Skeletal muscle satellite cell (primary cell): ENCODE measurements at regions not wholly inside any gene's neighbourhood (a gene's known extent, or its start where the extent isn't known, plus 50 kb on each side); places are given as distances from the start of the nearest gene placed in this dataset.
A peak's percentile ranks its signal among the peaks of the same experiment; 100 is the strongest.
"Not testable (repeated sequence)": the region's sequence is repeated elsewhere in the genome, so short reads cannot be mapped to it uniquely, and the experiment has no call there.

Source experiments
- H3K27me3 ChIP-seq: 2 replicates; pipeline ENCODE4 v1.7.0; 2013; ENCODE audit warnings: low read length; ENCODE audit not compliant: control insufficient read depth, insufficient read depth
- H3K36me3 ChIP-seq: 2 replicates; pipeline ENCODE4 v1.7.0; 2013; ENCODE audit warnings: mild to moderate bottlenecking, control low read depth, low read length; ENCODE audit not compliant: insufficient read depth
- H3K4me1 ChIP-seq: 2 replicates; pipeline ENCODE4 v1.7.0; 2013; ENCODE audit warnings: low read length; ENCODE audit not compliant: control insufficient read depth, insufficient read depth
- H3K4me2 ChIP-seq: 2 replicates; pipeline ENCODE4 v1.7.0; 2013; ENCODE audit warnings: mild to moderate bottlenecking, low read length
- H3K4me3 ChIP-seq: 2 replicates; pipeline ENCODE4 v1.7.0; 2013; ENCODE audit warnings: low read length
- H3K9ac ChIP-seq: 2 replicates; pipeline ENCODE4 v1.7.0; 2013; ENCODE audit warnings: mild to moderate bottlenecking, low read depth, low read length, moderate library complexity
- H3K9me3 ChIP-seq: replicated peaks from 2 replicates; pipeline ENCODE4 v1.7.0; 2013; ENCODE audit warnings: mild to moderate bottlenecking, control low read depth, low read length

- no peak overlapping the region for H3K4me2 ChIP-seq
- H3K9me3 ChIP-seq, result no peaks in the 10 kb centered on the region
- no peak overlapping the region for H3K4me3 ChIP-seq
- no peaks in the 10 kb centered on the region for H3K36me3 ChIP-seq
- no peaks in the 10 kb centered on the region for H3K27me3 ChIP-seq
- H3K4me1 ChIP-seq, result no peaks in the 10 kb centered on the region
- H3K9ac ChIP-seq, result no peak overlapping the region
These were observed 151.0 kb upstream of the KRAS start for GRCh38 chr12:25401547-25402345.

- Histone ChIP-seq H3K36me3 (no peaks in the 10 kb centered on the region), H3K9me3 (no peaks in the 10 kb centered on the region), H3K4me2 (no peak overlapping the region), H3K9ac (no peak overlapping the region), H3K4me3 (no peak overlapping the region), H3K4me1 (no peaks in the 10 kb centered on the region), H3K27me3 (no peaks in the 10 kb centered on the region)
These were observed 146.3 kb upstream of the KRAS start for GRCh38 chr12:25397001-25397400.

DNA sequence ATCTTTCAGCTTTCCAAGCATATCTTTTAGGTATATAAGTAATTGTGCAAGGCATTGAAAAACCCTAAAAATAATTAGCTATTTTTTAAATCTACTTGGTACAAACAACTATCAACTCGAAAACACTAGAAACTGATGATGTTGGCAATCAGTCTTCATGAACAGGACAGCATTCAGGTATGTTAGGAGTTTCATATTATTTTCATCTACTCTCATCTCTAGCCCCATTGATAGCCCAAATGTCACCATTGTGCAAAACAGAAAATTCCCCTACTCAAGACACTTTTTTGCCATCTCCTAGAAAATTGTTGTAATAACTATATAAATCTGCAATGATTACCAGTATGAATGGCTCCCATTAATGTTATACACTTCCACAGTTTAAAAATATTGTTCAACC is 144.5 kb upstream of the KRAS start:
- Histone ChIP-seq H3K9ac (no peak overlapping the region), H3K4me2 (no peak overlapping the region), H3K36me3 (no peaks in the 10 kb centered on the region), H3K27me3 (no peaks in the 10 kb centered on the region), H3K9me3 (no peaks in the 10 kb centered on the region), H3K4me1 (no peaks in the 10 kb centered on the region), H3K4me3 (no peak overlapping the region)

DNA sequence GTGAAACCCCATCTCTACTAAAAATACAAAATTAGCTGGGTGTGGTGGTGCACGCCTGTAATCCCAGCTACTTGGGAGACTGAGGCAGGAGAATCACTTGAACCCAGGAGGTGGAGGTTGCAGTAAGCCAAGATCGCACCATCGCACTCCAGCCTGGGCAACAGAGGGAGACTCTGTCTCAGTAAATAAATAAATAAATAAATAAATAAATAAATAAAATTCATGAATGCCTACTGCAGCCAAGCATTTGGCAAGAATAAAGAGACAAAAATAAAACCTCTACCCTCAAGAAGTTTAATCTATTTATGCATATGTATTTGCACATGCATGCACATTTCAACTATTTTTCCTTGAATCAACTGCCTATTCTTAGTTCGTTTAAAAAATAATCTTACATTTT is 144.0 kb upstream of the KRAS start:
- H3K36me3 ChIP-seq, H3K27me3 ChIP-seq, H3K9ac ChIP-seq, H3K4me3 ChIP-seq, H3K4me1 ChIP-seq, H3K4me2 ChIP-seq, H3K9me3 ChIP-seq: not testable (repeated sequence)

DNA sequence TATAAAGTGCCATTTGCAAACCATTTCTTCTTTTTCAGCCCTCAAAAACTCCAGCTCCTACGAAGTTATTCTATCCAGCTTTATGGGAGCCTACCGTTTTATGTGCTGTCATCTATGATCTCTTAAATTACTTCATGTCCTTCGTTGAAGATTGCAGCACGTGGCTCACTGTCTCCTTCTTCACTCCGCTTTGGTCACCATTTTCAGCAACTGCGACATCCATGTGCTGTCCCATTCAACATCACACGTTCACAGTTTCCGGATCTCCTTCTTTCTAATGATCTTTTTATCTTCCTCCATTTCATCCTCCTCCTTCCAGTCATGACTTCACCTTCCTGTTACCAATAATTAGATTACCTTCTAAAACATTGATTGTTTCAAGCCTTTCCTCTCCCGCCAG is 143.3 kb upstream of the KRAS start:
- Histone ChIP-seq H3K36me3 (no peaks in the 10 kb centered on the region), H3K4me3 (no peak overlapping the region), H3K4me2 (no peak overlapping the region), H3K4me1 (no peaks in the 10 kb centered on the region), H3K9ac (no peak overlapping the region), H3K9me3 (no peaks in the 10 kb centered on the region), H3K27me3 (no peaks in the 10 kb centered on the region)

DNA sequence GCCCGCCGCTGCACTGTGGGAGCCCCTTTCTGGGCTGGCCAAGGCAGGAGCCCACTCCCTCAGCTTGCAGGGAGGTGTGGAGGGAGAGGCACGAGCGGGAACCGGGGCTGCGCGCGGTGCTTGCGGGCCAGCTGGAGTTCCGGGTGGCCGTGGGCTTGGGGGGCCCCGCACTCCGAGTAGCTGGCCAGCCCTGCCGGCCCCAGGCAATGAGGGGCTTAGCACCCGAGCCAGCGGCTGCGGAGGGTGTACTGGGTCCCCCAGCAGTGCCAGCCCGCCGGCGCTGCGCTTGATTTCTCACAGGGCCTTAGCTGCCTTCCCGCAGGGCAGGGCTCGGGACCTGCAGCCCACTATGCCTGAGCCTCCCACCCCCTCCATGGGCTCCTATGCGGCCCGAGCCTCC is 140.6 kb upstream of the KRAS start:
- not testable (repeated sequence) for H3K4me3 ChIP-seq, H3K9ac ChIP-seq, H3K4me2 ChIP-seq, H3K4me1 ChIP-seq, H3K27me3 ChIP-seq, H3K36me3 ChIP-seq, H3K9me3 ChIP-seq

GRCh38 chr12:25388183-25388582 is 137.5 kb upstream of the KRAS start:
- Histone ChIP-seq H3K4me2 (no peak overlapping the region), H3K4me1 (peaks cover 12% of the 10 kb centered on the region), H3K9me3 (no peaks in the 10 kb centered on the region), H3K27me3 (no peaks in the 10 kb centered on the region), H3K36me3 (no peaks in the 10 kb centered on the region), H3K9ac (no peak overlapping the region), H3K4me3 (no peak overlapping the region)

- Histone ChIP-seq H3K4me1 (peaks cover 12% of the 10 kb centered on the region), H3K4me3 (no peak overlapping the region), H3K27me3 (no peaks in the 10 kb centered on the region), H3K9me3 (no peaks in the 10 kb centered on the region), H3K9ac (no peak overlapping the region), H3K36me3 (no peaks in the 10 kb centered on the region), H3K4me2 (no peak overlapping the region)
These were observed 137.0 kb upstream of the KRAS start for GRCh38 chr12:25387732-25388050.

GRCh38 chr12:25386831-25387731 is 136.4 kb upstream of the KRAS start:
- Histone ChIP-seq H3K27me3 (no peaks in the 10 kb centered on the region), H3K36me3 (no peaks in the 10 kb centered on the region), H3K9ac (peak overlapping the region; percentile 100), H3K4me1 (peaks cover 12% of the 10 kb centered on the region), H3K4me2 (peak overlapping the region; percentile 96), H3K9me3 (no peaks in the 10 kb centered on the region), H3K4me3 (peak overlapping the region; percentile 82)

GRCh38 chr12:25384893-25385248 is 134.1 kb upstream of the KRAS start:
- Histone ChIP-seq H3K36me3 (no peaks in the 10 kb centered on the region), H3K9ac (peak overlapping the region; percentile 100), H3K4me3 (peak overlapping the region; percentile 82), H3K4me1 (peaks cover 12% of the 10 kb centered on the region), H3K4me2 (peak overlapping the region; percentile 89), H3K27me3 (no peaks in the 10 kb centered on the region), H3K9me3 (no peaks in the 10 kb centered on the region)

GRCh38 chr12:25384038-25384892 is 133.5 kb upstream of the KRAS start:
- Histone ChIP-seq H3K9me3 (no peaks in the 10 kb centered on the region), H3K4me2 (peak overlapping the region; percentile 89), H3K36me3 (no peaks in the 10 kb centered on the region), H3K4me3 (peak overlapping the region; percentile 82), H3K9ac (peak overlapping the region; percentile 100), H3K4me1 (peaks cover 12% of the 10 kb centered on the region), H3K27me3 (no peaks in the 10 kb centered on the region)
